HepG2 (cell line): ENCODE measurements at regions not wholly inside any gene's neighbourhood (a gene's known extent, or its start where the extent isn't known, plus 50 kb on each side); places are given as distances from the start of the nearest gene placed in this dataset.

Experiments used
- ATAC-seq: fragments of 200-7000 bp; cut with Tn5 transposase; 3 replicates; pipeline ENCODE4 v1.9.1; 2020; ENCODE audit warnings: mild to moderate bottlenecking, moderate library complexity
- BruUV-seq: library from RNA; stranded (reverse); fragments of 400-500 nt; replicated peaks from 2 replicates; lab custom pipeline; 2021; lab: Mats Ljungman, UMichigan
- CTCF ChIA-PET: fragments of 300-600 bp; formaldehyde crosslinking; extraction: SDS; loops from one replicate; lab custom pipeline; 2021; ENCODE audit warnings: low total read pairs, inconsistent platforms, low intra/inter-chr PET ratio; lab: Yijun Ruan, JAX
- POLR2A ChIA-PET: fragments of 350-600 bp; sonication (Branson Sonifier 250); formaldehyde crosslinking; loops from one replicate; lab custom pipeline; 2020; ENCODE audit warnings: antibody characterized with exemption, inconsistent platforms; lab: Yijun Ruan, JAX
- DNase-seq: peaks from one replicate; pipeline ENCODE4 v3.0.0-alpha.2; 2015; ENCODE audit warnings: low spot score
- FAIRE-seq: peaks from 3 replicates; lab custom pipeline; 2011; peaks lifted over from hg19 to GRCh38; lab: Jason Lieb, UNC
- H2AFZ ChIP-seq: one replicate; pipeline ENCODE4 v1.6.1; 2011; ENCODE audit warnings: low read length, inconsistent platforms
- H3K27ac ChIP-seq: fragments of 300-600 bp; 3 replicates; pipeline ENCODE4 v1.8.0; 2011; ENCODE audit warnings: mixed run types, mild to moderate bottlenecking, mixed read lengths, low read length, inconsistent platforms; ENCODE audit not compliant: insufficient read depth; ENCODE audit errors: extremely low read length
- H3K27me3 ChIP-seq, 2 experiments: fragments of 200-600 bp in 1 of 2; 2 replicates in 1 of 2; 3 replicates in 1 of 2; pipeline versions ENCODE4 v1.6.0 to v1.8.0; 2011; ENCODE audit warnings: low read length in 2 of 2, mild to moderate bottlenecking in 2 of 2, moderate library complexity in 2 of 2, inconsistent platforms in 1 of 2; ENCODE audit not compliant: insufficient read depth in 2 of 2, control insufficient read depth in 1 of 2
- H3K36me3 ChIP-seq, 2 experiments: fragments of 200-600 bp in 1 of 2; replicated peaks in 1 of 2; 2 replicates in 1 of 2; 3 replicates in 1 of 2; pipeline versions ENCODE4 v1.5.1 to v1.8.0; 2011; ENCODE audit warnings: low read length in 2 of 2, inconsistent platforms in 1 of 2; ENCODE audit not compliant: insufficient read depth in 2 of 2, control insufficient read depth in 1 of 2
- H3K4me1 ChIP-seq: 2 replicates; pipeline ENCODE4 v1.5.1; 2012; ENCODE audit warnings: low read length, inconsistent platforms; ENCODE audit not compliant: insufficient read depth
- H3K4me2 ChIP-seq: 2 replicates; pipeline ENCODE4 v1.6.0; 2011; ENCODE audit warnings: low read depth, low read length, inconsistent platforms
- H3K4me3 ChIP-seq, 3 experiments: fragments of 200-600 bp in 1 of 3; sonication (generic), shearing (Covaris generic) in 1 of 3; replicated peaks in 1 of 3; 2 replicates each; pipeline ENCODE4 v1.5.1; 2011 to 2016; ENCODE audit warnings: low read length in 3 of 3, inconsistent platforms in 2 of 3, low read depth in 2 of 3, mild to moderate bottlenecking in 2 of 3, control low read depth in 1 of 3, mixed read lengths in 1 of 3; ENCODE audit not compliant: insufficient read depth in 1 of 3
- H3K79me2 ChIP-seq: one replicate; pipeline ENCODE4 v1.6.1; 2011; ENCODE audit warnings: low read length, inconsistent platforms; ENCODE audit not compliant: insufficient read depth
- H3K9ac ChIP-seq: 2 replicates; pipeline ENCODE4 v1.6.0; 2011; ENCODE audit warnings: mild to moderate bottlenecking, low read depth, low read length, inconsistent platforms; ENCODE audit not compliant: insufficient read depth
- H3K9me3 ChIP-seq: 2 replicates; pipeline ENCODE4 v1.5.1; 2012; ENCODE audit warnings: mild to moderate bottlenecking, low read length
- H4K20me1 ChIP-seq: 2 replicates; pipeline ENCODE4 v1.6.0; 2011; ENCODE audit warnings: inconsistent platforms, mild to moderate bottlenecking, low read length, moderate library complexity; ENCODE audit not compliant: insufficient read depth
- CERS6 ChIP-seq: sonication (generic); formaldehyde crosslinking; IDR thresholded peaks from 2 replicates; pipeline ENCODE4 v1.5.0; 2020; ENCODE audit warnings: missing genetic modification reagents
- ELF4 ChIP-seq: sonication (generic); formaldehyde crosslinking; IDR thresholded peaks from 2 replicates; pipeline ENCODE4 v1.5.0; 2020; ENCODE audit warnings: missing genetic modification reagents, mild to moderate bottlenecking, moderate library complexity, borderline replicate concordance
- FLYWCH1 ChIP-seq: sonication (generic); formaldehyde crosslinking; IDR thresholded peaks from 2 replicates; pipeline ENCODE4 v1.8.1; 2023; ENCODE audit warnings: mild to moderate bottlenecking, missing genetic modification reagents
- HNRNPK ChIP-seq: fragments of 200-400 bp; formaldehyde crosslinking; IDR thresholded peaks from 2 replicates; pipeline ENCODE4 v1.6.1; 2018; ENCODE audit warnings: low read length, low read depth, moderate library complexity, mild to moderate bottlenecking; ENCODE audit not compliant: poor library complexity, severe bottlenecking
- NFYC ChIP-seq: IDR thresholded peaks from 2 replicates; pipeline ENCODE4 v1.6.1; 2016; ENCODE audit warnings: missing genetic modification reagents, missing compliant biosample characterization
- XRCC5 ChIP-seq: fragments of 200-400 bp; formaldehyde crosslinking; optimal IDR thresholded peaks from 2 replicates; pipeline ENCODE3; 2017; ENCODE audit warnings: mild to moderate bottlenecking, low read length
- ZNF280D ChIP-seq: sonication (generic); formaldehyde crosslinking; IDR thresholded peaks from 2 replicates; pipeline ENCODE4 v1.5.1; 2020; ENCODE audit warnings: mild to moderate bottlenecking, missing genetic modification reagents
- ZNF720 ChIP-seq: sonication (generic); formaldehyde crosslinking; IDR thresholded peaks from 2 replicates; pipeline ENCODE4 v1.4.0; 2020; ENCODE audit warnings: missing genetic modification reagents
- ZNF790 ChIP-seq: sonication (generic); formaldehyde crosslinking; IDR thresholded peaks from 2 replicates; pipeline ENCODE4 v1.8.0; 2022; ENCODE audit warnings: missing genetic modification reagents, mild to moderate bottlenecking, borderline replicate concordance
- ZSCAN22 ChIP-seq: sonication (generic); formaldehyde crosslinking; IDR thresholded peaks from 2 replicates; pipeline ENCODE4 v1.4.0; 2020; ENCODE audit warnings: mild to moderate bottlenecking, missing genetic modification reagents
- ZZZ3 ChIP-seq: sonication (generic); formaldehyde crosslinking; IDR thresholded peaks from 2 replicates; pipeline ENCODE4 v1.4.0; 2020; ENCODE audit warnings: missing genetic modification reagents, mild to moderate bottlenecking, borderline replicate concordance
- WGBS: methylation state at CpG from one replicate; pipeline ENCODE4 v1.1.6; 2017; ENCODE audit warnings: low lambda C conversion rate; 5-methylcytosine and 5-hydroxymethylcytosine counted together
- in situ Hi-C: cut with HindIII; loops from 2 replicates; pipeline ENCODE4 v1.10.0; 2017; ENCODE audit warnings: low pct_unique_long_range_greater_than_20kb; ENCODE audit not compliant: extremely low pct_ligation_motif_present
- intact Hi-C: fragments of 100-400 bp; cut with micrococcal nuclease; formaldehyde crosslinking; loops from one replicate; pipeline ENCODE4 v1.10.0; 2022; ENCODE audit not compliant: unreplicated experiment
- TF ChIP-seq, protein P1 (sequence below): sonication (generic); formaldehyde crosslinking; IDR thresholded peaks from 2 replicates; pipeline ENCODE4 v1.4.0; 2020; ENCODE audit warnings: missing genetic modification reagents
- TF ChIP-seq, protein P2 (sequence below), 2 experiments: sonication (generic) in 1 of 2; formaldehyde crosslinking in 1 of 2; IDR thresholded peaks; 2 replicates each; pipeline versions ENCODE4 v1.6.1 to v1.9.0; 2014 to 2022; ENCODE audit warnings: antibody characterized with exemption in 1 of 2, borderline replicate concordance in 1 of 2, inconsistent platforms in 1 of 2, low read depth in 1 of 2, missing genetic modification reagents in 1 of 2

DNA sequence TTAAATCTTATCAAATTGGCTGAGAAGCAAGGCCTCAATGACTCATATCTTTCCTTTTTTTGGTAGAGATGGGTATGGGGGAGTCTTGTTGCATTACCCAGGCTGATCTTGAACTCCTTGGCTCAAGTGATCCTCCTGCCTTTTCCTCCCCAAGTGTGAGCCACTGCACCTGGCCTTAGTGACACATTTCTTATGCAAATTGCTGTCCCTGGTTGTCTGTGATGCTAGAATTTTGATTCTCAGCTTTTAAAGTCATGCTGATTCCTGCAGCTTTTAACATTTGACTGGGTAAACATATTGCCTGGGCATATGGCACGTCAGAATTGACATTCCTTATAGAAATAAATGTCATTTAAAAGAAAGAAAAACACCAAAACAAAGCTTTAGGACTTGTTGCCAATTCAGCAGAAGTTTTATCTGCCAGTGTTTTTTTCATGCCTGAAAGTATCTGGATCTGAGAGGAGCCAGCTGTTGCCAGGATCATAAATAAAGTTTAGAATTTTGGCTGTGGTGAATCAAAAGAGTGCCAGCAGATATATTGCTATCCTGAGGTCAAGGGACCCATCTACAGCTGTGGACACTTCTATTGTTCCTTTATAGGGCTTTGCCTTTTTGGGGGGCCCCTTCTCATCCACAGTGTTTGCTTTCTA is 446.7 kb upstream of the AMELY start:
- TF ChIP-seq ZNF280D (CRISPR knock-in tag), result no peak
- TF ChIP-seq, protein P1, sequence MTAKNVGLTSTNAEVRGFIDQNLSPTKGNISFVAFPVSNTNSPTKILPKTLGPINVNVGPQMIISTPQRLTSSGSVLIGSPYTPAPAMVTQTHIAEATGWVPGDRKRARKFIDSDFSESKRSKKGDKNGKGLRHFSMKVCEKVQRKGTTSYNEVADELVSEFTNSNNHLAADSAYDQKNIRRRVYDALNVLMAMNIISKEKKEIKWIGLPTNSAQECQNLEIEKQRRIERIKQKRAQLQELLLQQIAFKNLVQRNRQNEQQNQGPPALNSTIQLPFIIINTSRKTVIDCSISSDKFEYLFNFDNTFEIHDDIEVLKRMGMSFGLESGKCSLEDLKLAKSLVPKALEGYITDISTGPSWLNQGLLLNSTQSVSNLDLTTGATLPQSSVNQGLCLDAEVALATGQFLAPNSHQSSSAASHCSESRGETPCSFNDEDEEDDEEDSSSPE (CRISPR knock-in tag), result no peak
- TF ChIP-seq HNRNPK, result no peak
- no peak for TF ChIP-seq ZZZ3 (CRISPR knock-in tag)
- TF ChIP-seq ZNF790 (CRISPR knock-in tag), result no peak
- TF ChIP-seq, protein P2, sequence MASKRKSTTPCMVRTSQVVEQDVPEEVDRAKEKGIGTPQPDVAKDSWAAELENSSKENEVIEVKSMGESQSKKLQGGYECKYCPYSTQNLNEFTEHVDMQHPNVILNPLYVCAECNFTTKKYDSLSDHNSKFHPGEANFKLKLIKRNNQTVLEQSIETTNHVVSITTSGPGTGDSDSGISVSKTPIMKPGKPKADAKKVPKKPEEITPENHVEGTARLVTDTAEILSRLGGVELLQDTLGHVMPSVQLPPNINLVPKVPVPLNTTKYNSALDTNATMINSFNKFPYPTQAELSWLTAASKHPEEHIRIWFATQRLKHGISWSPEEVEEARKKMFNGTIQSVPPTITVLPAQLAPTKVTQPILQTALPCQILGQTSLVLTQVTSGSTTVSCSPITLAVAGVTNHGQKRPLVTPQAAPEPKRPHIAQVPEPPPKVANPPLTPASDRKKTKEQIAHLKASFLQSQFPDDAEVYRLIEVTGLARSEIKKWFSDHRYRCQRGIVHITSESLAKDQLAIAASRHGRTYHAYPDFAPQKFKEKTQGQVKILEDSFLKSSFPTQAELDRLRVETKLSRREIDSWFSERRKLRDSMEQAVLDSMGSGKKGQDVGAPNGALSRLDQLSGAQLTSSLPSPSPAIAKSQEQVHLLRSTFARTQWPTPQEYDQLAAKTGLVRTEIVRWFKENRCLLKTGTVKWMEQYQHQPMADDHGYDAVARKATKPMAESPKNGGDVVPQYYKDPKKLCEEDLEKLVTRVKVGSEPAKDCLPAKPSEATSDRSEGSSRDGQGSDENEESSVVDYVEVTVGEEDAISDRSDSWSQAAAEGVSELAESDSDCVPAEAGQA (IDR thresholded peaks at IDR 0.05; ENCODE audit: low read depth), result no peak
- TF ChIP-seq, protein P2 (CRISPR knock-in tag; IDR thresholded peaks at IDR 0.05; ENCODE audit: borderline replicate concordance), result no peak
- TF ChIP-seq ZSCAN22, result no peak
- TF ChIP-seq NFYC (CRISPR knock-in tag), result no peak
- TF ChIP-seq ZNF720 (CRISPR knock-in tag), result no peak
- no peak for TF ChIP-seq XRCC5
- TF ChIP-seq FLYWCH1 (CRISPR knock-in tag), result no peak
- TF ChIP-seq ELF4 (CRISPR knock-in tag), result no peak
- no peak for TF ChIP-seq CERS6 (CRISPR knock-in tag)
- in situ Hi-C loops (no loop called here), intact Hi-C loops (no loop called here)
- Histone ChIP-seq H4K20me1 (no peaks in the 10 kb centered on the region), H3K36me3 (no peaks in the 10 kb centered on the region), H3K9me3 (no peaks in the 10 kb centered on the region), H3K4me1 (no peaks in the 10 kb centered on the region), H3K79me2 (no peaks in the 10 kb centered on the region), H3K27me3 (no peaks in the 10 kb centered on the region), H3K4me3 (no peak overlapping the region), H3K9ac (no peak overlapping the region), H3K4me2 (no peak overlapping the region), H2AFZ (no peak overlapping the region), H3K27ac (no peak overlapping the region)
- POLR2A ChIA-PET, result no interaction called here
- DNase-seq (no peak), FAIRE-seq (no peak), ATAC-seq (no peak)
- CTCF ChIA-PET, result no interaction called here
- WGBS, result 67% methylated on average over 1 of the region's 1 CpG
- BruUV-seq, result no TSS peak
